Adrenal gland (tissue), 5 donors: ENCODE measurements at regions not wholly inside any gene's neighbourhood (a gene's known extent, or its start where the extent isn't known, plus 50 kb on each side); places are given as distances from the start of the nearest gene placed in this dataset.

Experiments used
- CTCF ChIP-seq, 6 experiments: fragments of 450-650 bp in 4 of 6; fragments of 200-600 bp in 2 of 6; sonication (generic) in 1 of 6; IDR thresholded peaks; 1 replicate in 5 of 6; 2 replicates in 1 of 6; pipeline versions ENCODE4 v1.5.1 to v1.8.0; 2016 to 2021; ENCODE audit warnings: antibody characterized with exemption in 6 of 6, mild to moderate bottlenecking in 2 of 6, moderate library complexity in 1 of 6
- POLR2A ChIP-seq, 2 donors: fragments of 450-650 bp; IDR thresholded peaks; one replicate each; pipeline ENCODE4 v1.6.1; 2017; ENCODE audit warnings: antibody characterized with exemption in 2 of 2, mild to moderate bottlenecking in 2 of 2, moderate library complexity in 1 of 2
- donor health status: DM: no; HTN: no; CAD: no.

DNA sequence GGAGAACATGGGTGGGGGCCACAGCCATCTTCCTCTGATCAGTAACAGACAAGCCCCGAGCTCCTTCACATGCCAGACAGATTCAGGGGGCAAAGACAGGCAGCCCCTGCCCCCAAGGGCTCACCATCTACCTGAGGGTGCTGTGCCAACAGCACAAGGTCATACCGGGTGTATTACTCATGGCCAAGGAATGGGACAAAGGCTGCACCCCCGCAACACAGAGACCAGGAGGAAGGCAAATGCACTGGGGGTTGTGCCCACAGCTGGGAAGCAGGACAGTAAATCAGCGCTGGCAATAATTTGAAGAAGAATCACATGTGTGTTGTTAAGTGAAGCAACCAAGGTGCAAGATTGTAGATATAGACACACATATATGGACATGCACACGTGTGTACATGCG is 137.1 kb downstream of the C16orf95 start:
- TF ChIP-seq CTCF (IDR thresholded peaks at IDR 0.05) (no peak), POLR2A (IDR thresholded peaks at IDR 0.05) (no peak)
